Osteocyte (in vitro differentiated cells): ENCODE measurements at regions not wholly inside any gene's neighbourhood (a gene's known extent, or its start where the extent isn't known, plus 50 kb on each side); places are given as distances from the start of the nearest gene placed in this dataset.

ENCODE experiments used
- DNase-seq: peaks from one replicate; pipeline ENCODE4 v3.0.0; 2021; ENCODE audit warnings: mixed read lengths; ENCODE audit not compliant: unreplicated experiment; ENCODE audit errors: extremely low spot score
- H3K27ac Mint-ChIP-seq: one replicate; pipeline ENCODE4 v1.8.0; 2021; ENCODE audit warnings: mild to moderate bottlenecking, mixed read lengths; ENCODE audit not compliant: unreplicated experiment
- H3K27me3 Mint-ChIP-seq: one replicate; pipeline ENCODE4 v1.8.0; 2021; ENCODE audit warnings: mixed read lengths; ENCODE audit not compliant: unreplicated experiment
- H3K36me3 Mint-ChIP-seq: one replicate; pipeline ENCODE4 v1.8.0; 2021; ENCODE audit warnings: mixed read lengths; ENCODE audit not compliant: unreplicated experiment
- H3K4me1 Mint-ChIP-seq: one replicate; pipeline ENCODE4 v1.8.0; 2021; ENCODE audit warnings: mixed read lengths; ENCODE audit not compliant: unreplicated experiment
- H3K4me3 Mint-ChIP-seq: one replicate; pipeline ENCODE4 v1.8.0; 2021; ENCODE audit warnings: mild to moderate bottlenecking, moderate library complexity, mixed read lengths; ENCODE audit not compliant: unreplicated experiment
- H3K9me3 Mint-ChIP-seq: one replicate; pipeline ENCODE4 v1.8.0; 2021; ENCODE audit warnings: mixed read lengths; ENCODE audit not compliant: unreplicated experiment
- CTCF ChIP-seq: fragments of 200-600 bp; sonication (generic); IDR thresholded peaks from 2 replicates; pipeline ENCODE4 v1.5.0; 2021; ENCODE audit warnings: antibody characterized with exemption, mild to moderate bottlenecking, moderate library complexity

GRCh38 chr5:87836696-87837095 lies 424.0 kb upstream of the CCNH start:
- H3K27ac Mint-ChIP-seq = no peak overlapping the region

GRCh38 chr5:87831499-87831898 lies 418.8 kb upstream of the CCNH start:
- TF ChIP-seq CTCF = no peak
- Mint-ChIP-seq H3K27me3 (no peaks in the 10 kb centered on the region), H3K4me3 (no peak overlapping the region), H3K4me1 (no peaks in the 10 kb centered on the region), H3K36me3 (no peaks in the 10 kb centered on the region), H3K27ac (no peak overlapping the region), H3K9me3 (peaks cover 24% of the 10 kb centered on the region)
- DNase-seq = no peak

More at GRCh38 chr5:87836696-87837095, 424.0 kb upstream of the CCNH start:
- Mint-ChIP-seq H3K4me1 (no peaks in the 10 kb centered on the region), H3K4me3 (no peak overlapping the region), H3K9me3 (peaks cover 31% of the 10 kb centered on the region), H3K27me3 (no peaks in the 10 kb centered on the region), H3K36me3 (no peaks in the 10 kb centered on the region)
- no peak for TF ChIP-seq CTCF
- no peak for DNase-seq

- TF ChIP-seq CTCF = no peak
- no peak overlapping the region for H3K27ac Mint-ChIP-seq
- DNase-seq = no peak
- no peaks in the 10 kb centered on the region for H3K36me3 Mint-ChIP-seq
- peaks cover 24% of the 10 kb centered on the region for H3K9me3 Mint-ChIP-seq
- no peak overlapping the region for H3K4me3 Mint-ChIP-seq
- H3K4me1 Mint-ChIP-seq = no peaks in the 10 kb centered on the region
- no peaks in the 10 kb centered on the region for H3K27me3 Mint-ChIP-seq
Observed at GRCh38 chr5:87829217-87829551, 416.5 kb upstream of the CCNH start.

- Mint-ChIP-seq H3K36me3 (no peaks in the 10 kb centered on the region), H3K4me1 (no peaks in the 10 kb centered on the region), H3K4me3 (no peak overlapping the region), H3K9me3 (peaks cover 20% of the 10 kb centered on the region), H3K27me3 (no peaks in the 10 kb centered on the region), H3K27ac (no peak overlapping the region)
- DNase-seq = no peak
- no peak for TF ChIP-seq CTCF
Observed at GRCh38 chr5:87828545-87829216, 416.0 kb upstream of the CCNH start.

- H3K36me3 Mint-ChIP-seq = no peaks in the 10 kb centered on the region
- H3K4me1 Mint-ChIP-seq = no peaks in the 10 kb centered on the region
- H3K9me3 Mint-ChIP-seq = peaks cover 17% of the 10 kb centered on the region
- TF ChIP-seq CTCF = no peak
- H3K27me3 Mint-ChIP-seq = no peaks in the 10 kb centered on the region
- H3K27ac Mint-ChIP-seq = no peak overlapping the region
- no peak overlapping the region for H3K4me3 Mint-ChIP-seq
- DNase-seq = no peak
Observed at GRCh38 chr5:87827539-87827938, 414.8 kb upstream of the CCNH start.
